ENCODE measurements at regions not wholly inside any gene's neighbourhood (a gene's known extent, or its start where the extent isn't known, plus 50 kb on each side); places are given as distances from the start of the nearest gene placed in this dataset.
"Not testable (repeated sequence)": the region's sequence is repeated elsewhere in the genome, so short reads cannot be mapped to it uniquely, and the experiment has no call there.

DNA sequence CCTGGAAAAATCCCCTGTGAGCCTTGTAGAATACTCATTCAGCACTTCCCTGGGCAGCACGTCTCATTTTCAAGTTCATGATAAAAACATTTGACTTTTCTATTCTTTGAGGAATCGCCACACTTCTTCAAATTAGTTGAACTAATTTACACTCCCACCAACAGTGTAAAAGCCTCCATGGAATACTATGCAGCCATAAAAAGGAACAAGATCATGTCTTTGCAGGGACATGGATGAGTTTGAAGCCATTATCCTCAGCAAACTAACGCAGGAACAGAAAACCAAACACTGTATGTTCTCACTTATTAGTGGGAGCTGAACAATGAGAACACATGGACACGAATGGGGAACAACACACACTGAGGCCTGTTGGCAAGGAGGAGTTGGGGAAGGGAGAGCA is 102.0 kb upstream of the HEY2 start:
- no peak for DNase-seq (ENCODE audit: extremely low read depth, low read depth, low spot score)

DNA sequence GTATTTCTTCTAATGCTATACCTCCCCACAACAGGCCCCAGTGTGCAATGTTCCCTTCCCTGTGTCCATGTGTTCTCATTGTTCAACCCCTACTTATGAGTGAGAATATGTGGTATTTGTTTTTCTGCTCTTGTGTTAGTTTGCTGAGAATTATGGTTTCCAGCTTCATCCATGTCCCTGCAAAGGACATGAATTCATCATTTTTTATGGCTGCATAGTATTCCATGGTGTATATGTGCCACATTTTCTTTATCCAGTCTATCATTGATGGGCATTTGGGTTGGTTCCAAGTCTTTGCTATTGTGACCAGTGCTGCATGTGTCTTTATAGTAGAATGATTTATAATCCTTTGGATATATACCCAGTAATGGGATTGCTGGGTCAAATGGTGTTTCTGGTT is 95.7 kb upstream of the HEY2 start:
- DNase-seq (ENCODE audit: extremely low read depth, low read depth, low spot score) = not testable (repeated sequence)

DNA sequence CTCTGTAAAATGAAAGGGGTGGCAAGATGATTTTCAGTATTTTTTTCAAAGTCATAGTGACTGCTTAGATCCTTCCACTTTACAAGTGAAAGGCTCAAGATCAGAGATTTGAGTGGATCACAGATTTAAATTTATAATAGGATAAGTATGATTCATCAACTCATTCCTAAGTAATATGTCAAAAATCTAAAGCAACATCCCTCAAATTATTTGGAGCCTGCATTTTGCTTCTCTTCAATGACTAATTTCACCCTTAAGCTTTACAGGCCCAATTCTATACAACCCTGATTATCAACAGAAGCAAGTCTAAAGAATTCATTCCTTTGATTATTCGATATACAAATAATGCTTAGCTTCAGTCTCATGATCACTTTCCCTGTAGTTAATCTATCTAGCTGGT is 93.9 kb upstream of the HEY2 start:
- no peak for DNase-seq (ENCODE audit: extremely low read depth, low read depth, low spot score)

DNA sequence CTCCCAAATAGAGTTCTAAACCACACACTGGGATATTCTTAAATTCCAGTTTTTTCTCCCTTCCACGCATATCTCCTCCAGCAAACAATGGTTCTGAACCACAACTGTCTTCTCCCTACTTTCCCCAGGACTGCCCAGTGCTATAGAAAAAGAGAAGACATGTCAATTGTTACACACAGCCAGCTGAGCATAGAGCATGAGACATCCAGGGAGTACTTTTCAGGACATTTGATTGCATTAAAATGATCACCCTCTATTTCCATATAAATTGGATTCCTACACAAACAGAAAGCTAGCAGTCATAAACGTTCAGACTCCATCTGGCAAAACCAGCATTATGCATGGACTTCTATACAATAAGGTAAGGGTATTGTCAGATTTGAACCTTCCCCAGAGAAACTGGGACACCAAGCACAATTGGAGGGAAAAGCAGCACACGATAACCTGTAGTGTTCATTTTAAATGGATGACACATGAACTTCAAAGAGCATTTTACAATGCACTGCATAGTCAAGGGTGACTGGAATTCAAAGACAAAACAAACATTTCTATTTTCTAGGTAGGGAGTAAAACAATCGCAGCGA is 93.1 kb upstream of the HEY2 start:
- DNase-seq (ENCODE audit: extremely low read depth, low read depth, low spot score) = no peak

DNA sequence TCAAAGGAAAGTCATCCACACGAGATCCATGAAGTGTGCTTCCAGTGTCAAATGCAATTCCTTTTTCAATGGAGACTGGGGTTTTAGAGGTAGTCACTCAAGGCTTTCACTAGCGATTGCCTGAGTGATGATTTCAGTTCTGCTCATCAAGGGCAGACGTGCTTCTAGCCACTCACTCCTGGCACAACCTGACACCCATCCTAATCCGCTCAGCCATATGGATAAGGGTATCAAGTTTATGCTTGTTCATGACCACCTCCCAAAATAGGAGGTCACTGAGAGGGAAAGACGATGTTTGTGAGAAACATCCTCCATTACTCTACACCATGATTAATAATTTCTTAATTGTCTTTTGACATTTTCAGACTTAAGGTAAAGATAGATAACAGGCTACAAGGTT is 91.3 kb upstream of the HEY2 start:
- no peak for DNase-seq (ENCODE audit: extremely low read depth, low read depth, low spot score)

DNA sequence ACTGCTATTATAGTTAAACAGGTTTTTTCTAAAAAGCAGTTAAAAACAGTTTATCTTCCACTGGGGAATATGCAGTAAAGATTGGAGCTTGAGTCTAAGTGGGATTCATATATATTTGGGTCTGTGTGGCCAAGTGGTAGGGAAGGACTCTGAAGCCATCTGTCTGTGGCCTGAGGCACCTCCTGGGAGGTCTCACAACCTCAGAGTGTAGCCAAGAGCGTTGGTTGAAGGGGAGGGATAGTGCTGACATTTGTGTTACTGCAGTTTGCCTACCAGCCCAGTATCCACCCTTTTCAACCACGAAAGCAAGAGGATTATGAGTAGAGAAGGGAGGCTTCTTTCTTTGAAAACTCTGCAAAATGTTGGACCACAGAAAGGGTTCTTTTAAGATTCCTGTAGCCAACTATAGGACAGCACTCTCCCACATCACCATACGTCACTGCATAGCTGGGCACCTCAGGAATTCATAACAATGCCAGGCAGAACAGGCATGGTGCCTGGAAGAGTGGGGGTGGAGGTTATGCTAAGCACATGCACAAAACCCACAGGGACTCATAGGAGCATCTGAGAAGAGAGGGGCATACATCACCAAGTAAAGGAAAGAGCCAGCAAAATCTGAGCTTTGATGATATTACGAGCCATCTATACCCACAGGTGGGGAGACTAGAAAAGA is 90.5 kb upstream of the HEY2 start:
- no peak for DNase-seq (ENCODE audit: extremely low read depth, low read depth, low spot score)

DNA sequence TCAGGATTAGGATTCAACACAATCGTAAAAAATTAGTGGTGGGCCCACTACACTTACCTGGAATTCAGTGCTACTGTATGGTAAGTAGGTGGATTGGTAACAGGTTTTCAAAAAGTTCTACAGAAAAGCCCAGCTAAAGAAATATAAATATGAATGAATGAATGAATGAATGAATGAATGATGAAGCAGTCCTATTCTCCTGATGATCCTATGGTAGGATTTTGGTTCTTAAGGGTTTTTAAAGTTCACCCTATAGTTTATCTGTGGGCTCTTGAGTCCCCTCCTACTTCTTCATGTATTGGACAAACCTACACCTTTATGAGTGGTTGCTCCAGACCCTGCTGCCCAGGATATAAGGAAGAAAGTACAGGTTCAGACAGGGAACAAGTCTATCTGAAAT is 89.5 kb upstream of the HEY2 start:
- DNase-seq (ENCODE audit: extremely low read depth, low read depth, low spot score) = no peak

DNA sequence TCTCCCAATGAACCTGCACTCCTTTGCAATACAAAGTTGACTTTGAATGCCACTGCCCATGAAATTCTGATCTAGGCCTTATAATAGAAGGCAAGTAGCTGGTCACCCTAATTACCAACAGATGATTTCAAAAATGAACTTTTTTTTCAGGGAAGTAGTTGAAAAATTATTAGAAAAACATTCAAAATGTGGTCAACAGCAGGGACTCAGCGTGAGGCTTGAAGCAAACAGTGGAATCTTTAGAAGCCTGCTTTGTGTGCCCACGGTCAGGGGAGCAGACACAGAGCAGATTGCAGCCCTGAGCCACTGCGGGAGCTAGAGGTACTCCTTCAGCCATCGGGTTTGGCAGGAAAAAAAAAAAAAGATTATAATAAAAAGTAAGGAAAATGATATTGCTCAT is 87.1 kb upstream of the HEY2 start:
- no peak for DNase-seq (ENCODE audit: extremely low read depth, low read depth, low spot score)

DNA sequence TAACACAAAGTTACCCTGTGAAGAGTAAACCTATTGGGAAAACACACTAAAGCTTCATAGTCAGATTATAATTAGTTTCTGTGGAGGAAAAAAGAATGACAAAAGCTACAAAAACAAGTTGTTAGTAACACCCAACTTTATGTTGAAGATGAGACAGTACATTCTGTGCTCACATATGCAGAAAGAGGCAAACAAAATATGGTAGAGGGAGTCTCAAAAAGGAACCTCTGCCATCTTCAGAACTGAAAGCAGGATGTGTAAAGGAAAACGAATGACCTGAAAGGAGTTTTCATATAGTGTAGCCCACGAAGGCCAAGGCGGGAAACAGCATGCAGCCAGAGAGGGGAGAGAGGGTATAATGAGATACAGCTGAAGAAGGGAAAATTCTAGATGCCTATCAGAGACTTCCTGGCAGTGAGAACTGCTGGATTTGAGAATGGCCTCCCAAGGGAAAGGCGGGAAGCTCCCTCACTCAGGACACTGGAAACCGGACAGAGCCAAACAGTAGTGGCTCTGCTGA is 84.1 kb upstream of the HEY2 start:
- DNase-seq (ENCODE audit: extremely low read depth, low read depth, low spot score) = no peak

DNA sequence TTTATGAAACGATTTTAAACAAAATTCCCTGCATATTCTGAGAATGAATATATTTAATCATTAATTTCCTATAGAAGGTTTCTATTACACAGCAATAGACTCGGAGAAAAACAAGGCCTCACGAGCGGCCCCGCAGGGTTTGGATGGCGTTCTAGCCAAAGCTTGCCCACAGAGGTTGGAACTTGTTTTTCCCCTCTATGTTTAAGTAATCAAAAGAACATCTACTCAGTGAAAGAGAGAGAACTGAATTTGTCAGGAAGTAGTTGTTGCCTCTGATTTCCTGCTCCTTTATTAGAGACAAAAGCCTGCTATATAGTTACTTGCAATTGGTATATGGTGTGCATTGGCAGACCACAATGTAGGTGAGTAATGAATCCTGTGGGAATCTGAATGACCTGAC is 82.1 kb upstream of the HEY2 start:
- no peak for DNase-seq (ENCODE audit: extremely low read depth, low read depth, low spot score)

DNA sequence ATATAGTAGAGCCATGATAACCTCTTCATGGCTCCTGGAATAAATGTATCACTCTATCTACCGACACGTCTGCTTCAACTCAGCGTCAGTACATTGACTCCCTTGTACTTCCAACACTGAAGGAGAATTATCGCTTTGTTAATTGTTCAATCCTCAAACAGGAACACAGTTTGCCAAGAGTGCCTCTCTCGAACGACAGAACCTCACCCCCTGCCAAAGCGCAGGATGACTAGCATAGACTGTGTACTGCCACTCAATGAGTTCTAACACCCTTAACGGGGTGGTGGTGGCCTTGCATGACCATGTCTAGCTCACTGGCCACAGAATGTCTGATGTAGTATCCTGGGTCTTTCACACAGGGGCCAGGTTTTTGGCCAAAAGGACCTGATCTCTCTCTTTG is 81.4 kb upstream of the HEY2 start:
- no peak for DNase-seq (ENCODE audit: extremely low read depth, low read depth, low spot score)

DNA sequence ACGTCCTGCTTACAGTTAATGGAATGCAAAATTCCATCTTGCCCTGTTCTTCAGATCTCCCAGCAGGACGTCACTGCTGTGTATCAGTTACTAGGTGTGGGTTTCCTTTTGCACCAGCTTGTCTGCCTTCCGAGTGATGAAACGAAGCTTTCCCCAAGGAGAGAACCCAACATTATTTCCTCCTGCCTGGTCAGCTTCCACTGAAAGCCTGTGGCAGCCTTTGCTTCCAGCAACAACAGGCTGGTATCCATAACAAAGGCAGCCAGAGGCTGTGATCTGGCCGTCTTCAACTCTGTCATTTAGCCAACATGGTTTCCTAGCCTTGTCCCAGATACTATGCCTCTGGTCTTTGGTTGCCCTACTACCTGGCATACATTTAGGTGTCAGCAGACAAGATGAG is 78.9 kb upstream of the HEY2 start:
- no peak for DNase-seq (ENCODE audit: extremely low read depth, low read depth, low spot score)

DNA sequence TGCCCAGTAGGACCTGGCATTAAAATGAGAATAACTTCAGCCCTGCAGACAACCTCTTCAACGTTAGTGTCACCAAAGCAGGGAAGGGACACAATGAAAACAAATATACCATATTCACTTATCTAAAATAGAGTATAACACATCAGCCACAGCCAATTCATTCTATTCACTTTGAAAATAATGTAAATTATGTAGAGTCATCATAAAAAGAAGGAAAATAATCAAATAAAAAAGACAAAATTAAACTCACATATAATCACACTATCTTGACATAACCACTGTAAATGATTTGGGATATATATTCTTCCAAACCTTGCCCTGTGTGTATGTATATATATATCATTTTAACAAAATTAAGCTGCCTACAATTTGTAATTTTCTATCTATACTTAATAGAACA is 78.1 kb upstream of the HEY2 start:
- DNase-seq (ENCODE audit: extremely low read depth, low read depth, low spot score) = no peak

DNA sequence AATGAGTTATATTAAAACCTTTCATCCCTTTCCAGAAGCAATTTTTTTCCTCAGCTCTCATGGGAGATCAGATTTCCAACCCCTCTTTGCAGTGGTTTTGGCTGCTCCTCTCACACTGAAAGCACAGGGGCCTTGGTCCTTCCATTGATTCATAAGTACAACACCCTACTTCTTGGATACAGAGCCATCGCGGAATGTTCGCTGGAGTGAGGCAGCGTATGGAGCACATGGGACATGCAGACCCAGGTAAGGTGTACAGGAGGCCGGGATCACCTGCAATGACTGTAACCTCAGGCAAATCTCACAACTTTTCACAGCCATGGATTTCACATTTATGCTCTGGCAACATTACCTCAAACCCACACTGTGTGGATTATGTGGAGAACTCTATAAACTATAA is 75.2 kb upstream of the HEY2 start:
- no peak for DNase-seq (ENCODE audit: extremely low read depth, low read depth, low spot score)

DNA sequence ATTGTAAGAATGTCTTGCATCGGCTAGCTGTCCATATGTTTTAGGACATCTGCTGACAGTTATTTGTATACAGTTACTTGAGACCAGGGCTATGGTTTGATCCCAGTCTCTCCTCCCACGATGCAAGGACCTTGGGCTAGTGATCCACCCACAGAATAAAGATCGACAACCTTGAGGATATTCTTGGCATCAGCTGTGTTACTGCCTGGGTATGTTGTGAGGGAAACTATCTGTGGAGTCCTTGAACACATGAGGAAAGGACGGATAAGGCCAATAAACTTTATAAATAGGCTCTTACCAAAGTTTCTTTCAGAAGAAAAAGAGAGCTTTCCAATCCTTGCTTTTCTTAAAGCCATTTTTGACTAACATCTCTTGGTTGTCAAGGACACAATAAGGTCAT is 70.8 kb upstream of the HEY2 start:
- DNase-seq (ENCODE audit: extremely low read depth, low read depth, low spot score) = no peak

DNA sequence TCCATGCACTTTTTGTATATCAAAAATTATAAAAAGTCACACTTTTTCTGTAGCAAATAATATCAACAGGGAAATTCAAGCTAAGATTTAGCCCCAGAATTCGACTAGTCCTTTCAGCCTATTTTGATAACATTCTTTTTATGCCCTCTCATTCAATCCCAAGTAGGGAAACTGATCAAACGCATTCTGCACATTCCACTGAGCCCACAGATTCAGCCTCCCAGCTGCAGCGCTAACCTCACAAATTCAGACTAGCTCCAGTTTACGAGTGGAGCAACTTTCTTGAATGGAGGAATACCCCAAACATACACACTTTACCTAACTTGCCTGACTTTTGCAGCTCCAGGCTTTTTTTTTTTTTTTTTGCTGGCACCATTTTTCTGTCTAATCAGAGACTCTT is 70.3 kb upstream of the HEY2 start:
- no peak for DNase-seq (ENCODE audit: extremely low read depth, low read depth, low spot score)

DNA sequence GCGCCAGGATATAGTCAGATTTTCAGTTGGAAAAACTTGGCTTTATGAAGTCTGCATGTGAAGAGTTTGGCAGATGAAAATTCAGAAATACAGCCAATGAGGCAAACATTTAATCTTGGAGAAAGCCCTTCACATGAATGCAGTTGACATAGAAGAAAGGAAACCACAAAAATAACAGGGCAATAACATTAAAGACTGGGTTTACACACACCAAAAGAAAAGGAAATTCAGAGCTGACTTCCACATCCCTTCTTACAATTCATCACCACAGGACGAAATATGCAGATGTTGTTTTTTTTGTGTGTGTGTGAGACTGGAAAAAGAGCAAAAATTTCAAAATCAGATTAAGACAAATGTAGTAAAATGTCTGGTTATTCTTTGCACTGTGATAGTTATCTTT is 69.8 kb upstream of the HEY2 start:
- no peak for DNase-seq (ENCODE audit: extremely low read depth, low read depth, low spot score)

DNA sequence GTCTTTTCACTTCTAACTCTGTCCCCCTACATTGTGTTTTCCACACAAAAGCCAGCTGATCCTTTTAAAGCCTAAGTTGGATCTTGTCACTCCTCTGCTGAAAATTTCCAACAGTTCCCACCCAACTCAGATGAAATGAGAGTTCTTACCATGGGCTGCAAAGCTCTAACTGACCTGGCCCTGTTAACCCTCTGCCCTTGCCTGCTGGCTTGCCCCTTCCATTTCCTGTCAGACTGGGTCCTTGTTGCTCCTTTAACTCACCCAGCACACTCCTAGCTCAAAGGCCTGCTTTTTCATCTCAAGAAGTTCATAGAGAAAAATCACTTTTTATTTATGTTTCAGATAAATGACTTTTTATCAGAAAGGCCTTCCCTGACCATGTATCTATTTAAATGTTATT is 66.5 kb upstream of the HEY2 start:
- no peak for DNase-seq (ENCODE audit: extremely low read depth, low read depth, low spot score)

DNA sequence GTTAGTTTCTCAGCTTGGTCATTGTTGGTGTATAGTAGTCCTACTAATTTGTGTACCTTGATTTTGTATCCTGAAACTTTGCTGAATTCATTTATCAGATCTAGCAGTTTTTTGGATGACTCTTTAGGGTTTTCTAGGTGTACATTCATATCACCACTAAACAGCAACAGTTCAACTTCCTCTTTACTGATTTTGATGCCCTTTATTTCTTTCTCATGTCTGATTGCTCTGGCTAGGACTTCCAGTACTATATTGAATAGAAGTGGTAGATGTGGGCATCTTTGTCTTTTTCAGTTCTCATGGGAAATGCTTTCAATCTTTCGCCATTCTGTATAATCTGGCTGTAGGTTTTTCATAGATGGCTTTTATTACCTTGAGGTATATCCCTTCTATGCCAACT is 61.3 kb upstream of the HEY2 start:
- no peak for DNase-seq (ENCODE audit: extremely low read depth, low read depth, low spot score)

DNA sequence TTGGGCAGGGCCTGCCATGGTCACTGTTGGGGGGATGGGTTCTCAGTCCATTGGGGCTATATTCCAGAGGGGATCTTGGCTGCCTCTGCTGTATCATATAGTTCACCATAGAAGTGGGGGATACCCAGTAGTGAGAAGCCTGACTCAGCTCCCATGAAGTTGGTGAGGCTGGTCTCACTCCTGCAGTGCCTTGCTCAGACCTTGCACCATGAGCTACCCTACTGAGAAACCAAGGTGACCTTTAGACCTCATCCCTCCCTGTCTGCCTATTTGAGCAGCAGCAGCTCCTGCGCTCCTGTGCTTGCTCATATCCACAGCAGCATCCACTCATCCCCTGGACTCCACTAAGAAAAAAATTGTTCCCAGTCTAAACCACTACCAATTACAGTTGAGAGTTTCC is 56.0 kb upstream of the HEY2 start:
- DNase-seq (ENCODE audit: extremely low read depth, low read depth, low spot score) = no peak

DNA sequence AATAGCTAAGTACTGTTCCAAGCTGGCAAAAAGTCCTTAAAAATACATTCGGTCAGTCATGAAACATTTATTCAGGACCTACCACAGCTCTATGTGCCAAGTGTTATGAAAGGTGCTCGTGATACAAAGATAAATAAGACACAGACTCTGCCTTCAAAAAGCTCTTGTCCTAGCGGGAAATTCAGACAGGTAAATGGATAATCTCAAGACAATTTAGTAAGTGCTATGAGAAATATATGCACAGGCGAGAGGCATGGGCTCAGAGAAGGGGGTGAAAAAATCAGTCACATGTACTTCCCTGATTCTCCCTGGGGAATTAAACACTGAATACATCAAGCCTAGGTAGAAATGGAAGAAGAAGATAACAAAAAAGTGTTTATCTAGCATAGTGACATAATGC is 49.8 kb upstream of the HEY2 start:
- DNase-seq (ENCODE audit: extremely low read depth, low read depth, low spot score) = no peak
